ENCODE measurements at regions not wholly inside any gene's neighbourhood (a gene's known extent, or its start where the extent isn't known, plus 50 kb on each side); places are given as distances from the start of the nearest gene placed in this dataset.

- Mint-ChIP-seq H3K27me3 (no peaks in the 10 kb centered on the region), H3K36me3 (ENCODE audit: low read depth) (no peaks in the 10 kb centered on the region), H3K4me3 (no peak overlapping the region), H3K9me3 (no peaks in the 10 kb centered on the region), H3K27ac (no peak overlapping the region), H3K4me1 (ENCODE audit: low read depth) (no peaks in the 10 kb centered on the region)
- ATAC-seq (ENCODE audit: poor library complexity) (no peak), DNase-seq (no peak)
- CTCF ChIA-PET = no interaction called here
- Histone ChIP-seq H3K27ac (ENCODE audit: low read depth in 1 of 2, low read length in 2 of 2) (no peak overlapping the region), H3K4me1 (ENCODE audit: insufficient read depth, low read length) (no peaks in the 10 kb centered on the region), H3K9me3 (ENCODE audit: control insufficient read depth in 1 of 2, insufficient read depth in 1 of 2, low read length in 2 of 2) (peaks cover 4 to 5% of the 10 kb centered on the region in 2 experiments), H3K27me3 (ENCODE audit: control insufficient read depth in 1 of 2, insufficient read depth in 2 of 2, low read length in 2 of 2) (no peaks in the 10 kb centered on the region), H3K36me3 (ENCODE audit: insufficient read depth, low read length) (no peaks in the 10 kb centered on the region), H3K4me3 (ENCODE audit: low read length) (no peak overlapping the region)
- TF ChIP-seq CTCF (IDR thresholded peaks at IDR 0.05) = no peak
- intact Hi-C loops (cut with DNase I, micrococcal nuclease) = no loop called here
- POLR2A ChIA-PET = no interaction called here
These were observed 235.7 kb downstream of the PTTG2 start for GRCh38 chr4:38195911-38196310.

GRCh38 chr4:38202242-38202641 is 242.0 kb downstream of the PTTG2 start:
- H3K36me3 ChIP-seq (ENCODE audit: insufficient read depth, low read length) = no peaks in the 10 kb centered on the region
- H3K27ac ChIP-seq (ENCODE audit: low read depth in 1 of 2, low read length in 2 of 2) = no peak overlapping the region
- TF ChIP-seq CTCF (IDR thresholded peaks at IDR 0.05) = no peak
- no peaks in the 10 kb centered on the region for H3K9me3 Mint-ChIP-seq
- no peaks in the 10 kb centered on the region for H3K27me3 Mint-ChIP-seq
- no peaks in the 10 kb centered on the region for H3K27me3 ChIP-seq (ENCODE audit: control insufficient read depth in 1 of 2, insufficient read depth in 2 of 2, low read length in 2 of 2)
- H3K4me1 Mint-ChIP-seq (ENCODE audit: low read depth) = peaks cover 7% of the 10 kb centered on the region
- no peaks in the 10 kb centered on the region for H3K9me3 ChIP-seq (ENCODE audit: control insufficient read depth in 1 of 2, insufficient read depth in 1 of 2, low read length in 2 of 2)
- no peak overlapping the region for H3K4me3 ChIP-seq (ENCODE audit: low read length)
- no peak overlapping the region for H3K4me3 Mint-ChIP-seq
- no peak for DNase-seq
- ATAC-seq (ENCODE audit: poor library complexity) = no peak
- no peaks in the 10 kb centered on the region for H3K4me1 ChIP-seq (ENCODE audit: insufficient read depth, low read length)
- no peak overlapping the region for H3K27ac Mint-ChIP-seq
- intact Hi-C loops (cut with DNase I, micrococcal nuclease) = no loop called here
- ChIA-PET POLR2A (no interaction called here), CTCF (no interaction called here)
- no peaks in the 10 kb centered on the region for H3K36me3 Mint-ChIP-seq (ENCODE audit: low read depth)

- CTCF ChIA-PET = no interaction called here
- TF ChIP-seq CTCF (IDR thresholded peaks at IDR 0.05) = no peak
- Histone ChIP-seq H3K27ac (ENCODE audit: low read depth in 1 of 2, low read length in 2 of 2) (no peak overlapping the region), H3K27me3 (ENCODE audit: control insufficient read depth in 1 of 2, insufficient read depth in 2 of 2, low read length in 2 of 2) (no peaks in the 10 kb centered on the region), H3K4me3 (ENCODE audit: low read length) (no peak overlapping the region), H3K4me1 (ENCODE audit: insufficient read depth, low read length) (no peaks in the 10 kb centered on the region), H3K9me3 (ENCODE audit: control insufficient read depth in 1 of 2, insufficient read depth in 1 of 2, low read length in 2 of 2) (no peaks in the 10 kb centered on the region), H3K36me3 (ENCODE audit: insufficient read depth, low read length) (no peaks in the 10 kb centered on the region)
- H3K9me3 Mint-ChIP-seq = no peaks in the 10 kb centered on the region
- DNase-seq = no peak
- no peak overlapping the region for H3K4me3 Mint-ChIP-seq
- no peaks in the 10 kb centered on the region for H3K36me3 Mint-ChIP-seq (ENCODE audit: low read depth)
- no peaks in the 10 kb centered on the region for H3K27me3 Mint-ChIP-seq
- no peak overlapping the region for H3K27ac Mint-ChIP-seq
- POLR2A ChIA-PET = interaction anchor here (0.6 kb wide), 1 partner anchor 15 kb away, joined by 3 read pairs; no protein-coding TSS in a partner anchor
- peaks cover 7% of the 10 kb centered on the region for H3K4me1 Mint-ChIP-seq (ENCODE audit: low read depth)
- ATAC-seq (ENCODE audit: poor library complexity) = no peak
- intact Hi-C loops (cut with DNase I, micrococcal nuclease) = no loop called here
These were observed 243.4 kb downstream of the PTTG2 start for GRCh38 chr4:38203609-38204008.
